ENCODE measurements at regions not wholly inside any gene's neighbourhood (a gene's known extent, or its start where the extent isn't known, plus 50 kb on each side); places are given as distances from the start of the nearest gene placed in this dataset.
"Not testable (repeated sequence)": the region's sequence is repeated elsewhere in the genome, so short reads cannot be mapped to it uniquely, and the experiment has no call there.

- H3K4me3 ChIP-seq: no peak overlapping the region
- no peak for TF ChIP-seq CTCF (IDR thresholded peaks at IDR 0.05)
- no peak overlapping the region for H3K27ac ChIP-seq
- no peak for DNase-seq (ENCODE audit: low spot score)
Measured at GRCh38 chr10:3645406-3645805, 139.6 kb downstream of the KLF6 start.

- no peak overlapping the region for H3K4me3 ChIP-seq
- no peak for DNase-seq (ENCODE audit: low spot score)
- no peak for TF ChIP-seq CTCF (IDR thresholded peaks at IDR 0.05)
- no peak overlapping the region for H3K27ac ChIP-seq
Measured at GRCh38 chr10:3640816-3641215, 144.2 kb downstream of the KLF6 start.

GRCh38 chr10:3639546-3639945 is 145.5 kb downstream of the KLF6 start:
- no peak for TF ChIP-seq CTCF (IDR thresholded peaks at IDR 0.05)
- H3K27ac ChIP-seq: no peak overlapping the region
- no peak overlapping the region for H3K4me3 ChIP-seq
- DNase-seq (ENCODE audit: low spot score): no peak

GRCh38 chr10:3636356-3637181 is 148.4 kb downstream of the KLF6 start:
- DNase-seq (ENCODE audit: low spot score): no peak
- Histone ChIP-seq H3K4me3 (no peak overlapping the region), H3K27ac (no peak overlapping the region)
- TF ChIP-seq CTCF (IDR thresholded peaks at IDR 0.05): no peak

- H3K4me3 ChIP-seq: no peak overlapping the region
- no peak for DNase-seq (ENCODE audit: low spot score)
- no peak overlapping the region for H3K27ac ChIP-seq
- TF ChIP-seq CTCF (IDR thresholded peaks at IDR 0.05): no peak
Measured at GRCh38 chr10:3635697-3636096, 149.3 kb downstream of the KLF6 start.

- Histone ChIP-seq H3K4me3 (no peak overlapping the region), H3K27ac (no peak overlapping the region)
- TF ChIP-seq CTCF (IDR thresholded peaks at IDR 0.05): no peak
- DNase-seq (ENCODE audit: low spot score): no peak
Measured at GRCh38 chr10:3635211-3635671, 149.8 kb downstream of the KLF6 start.

GRCh38 chr10:3634646-3635045 is 150.4 kb downstream of the KLF6 start:
- H3K4me3 ChIP-seq; DNase-seq (ENCODE audit: low spot score); H3K27ac ChIP-seq: not testable (repeated sequence)
